ENCODE measurements at regions not wholly inside any gene's neighbourhood (a gene's known extent, or its start where the extent isn't known, plus 50 kb on each side); places are given as distances from the start of the nearest gene placed in this dataset.

DNA sequence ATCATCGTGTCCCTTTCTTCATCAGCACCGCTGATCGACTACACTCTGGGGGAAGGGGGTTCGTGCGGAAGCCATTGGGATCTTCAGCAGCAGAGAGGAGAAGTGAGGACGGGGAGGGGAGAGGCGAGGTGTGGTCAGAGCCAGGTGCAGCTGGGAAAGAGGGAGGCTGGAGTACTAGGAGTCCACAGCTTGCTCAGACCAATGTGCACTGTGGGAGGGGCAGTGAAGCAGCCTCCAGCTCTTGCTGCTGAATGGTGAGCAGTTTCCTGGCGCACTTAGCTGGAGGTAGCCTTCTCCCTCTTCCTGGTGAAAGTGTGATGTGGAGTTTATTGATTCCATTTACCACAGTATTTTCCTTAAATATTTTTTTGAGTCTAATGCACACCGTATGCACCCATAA lies 99.0 kb upstream of the NECTIN1 start:
- Histone ChIP-seq H4K20me1 (ENCODE audit: insufficient read depth, low read length, poor library complexity, severe bottlenecking) (no peaks in the 10 kb centered on the region), H3K9me3 (ENCODE audit: insufficient read depth, low read depth, low read length) (no peaks in the 10 kb centered on the region), H3F3A (ENCODE audit: low read depth) (no peaks in the 10 kb centered on the region), H3K4me3 (ENCODE audit: low read length, poor library complexity, severe bottlenecking) (no peak overlapping the region), H3K27me3 (ENCODE audit: insufficient read depth, low read length, poor library complexity, severe bottlenecking) (no peaks in the 10 kb centered on the region), H3K4me1 (ENCODE audit: insufficient read depth, low read length, poor library complexity, severe bottlenecking) (peaks cover 8% of the 10 kb centered on the region), H3K36me3 (ENCODE audit: insufficient read depth, low read length) (no peaks in the 10 kb centered on the region), H3K9ac (ENCODE audit: low read depth, low read length, poor library complexity, severe bottlenecking) (no peak overlapping the region), H2AFZ (ENCODE audit: low read length) (no peak overlapping the region), H3K79me2 (ENCODE audit: insufficient read depth, low read length) (no peaks in the 10 kb centered on the region), H3K9me2 (replicated peaks; ENCODE audit: low read depth, low read length) (no peaks in the 10 kb centered on the region), H3K4me2 (ENCODE audit: low read depth, low read length, poor library complexity, severe bottlenecking) (no peak overlapping the region)
- TF ChIP-seq, protein P1, sequence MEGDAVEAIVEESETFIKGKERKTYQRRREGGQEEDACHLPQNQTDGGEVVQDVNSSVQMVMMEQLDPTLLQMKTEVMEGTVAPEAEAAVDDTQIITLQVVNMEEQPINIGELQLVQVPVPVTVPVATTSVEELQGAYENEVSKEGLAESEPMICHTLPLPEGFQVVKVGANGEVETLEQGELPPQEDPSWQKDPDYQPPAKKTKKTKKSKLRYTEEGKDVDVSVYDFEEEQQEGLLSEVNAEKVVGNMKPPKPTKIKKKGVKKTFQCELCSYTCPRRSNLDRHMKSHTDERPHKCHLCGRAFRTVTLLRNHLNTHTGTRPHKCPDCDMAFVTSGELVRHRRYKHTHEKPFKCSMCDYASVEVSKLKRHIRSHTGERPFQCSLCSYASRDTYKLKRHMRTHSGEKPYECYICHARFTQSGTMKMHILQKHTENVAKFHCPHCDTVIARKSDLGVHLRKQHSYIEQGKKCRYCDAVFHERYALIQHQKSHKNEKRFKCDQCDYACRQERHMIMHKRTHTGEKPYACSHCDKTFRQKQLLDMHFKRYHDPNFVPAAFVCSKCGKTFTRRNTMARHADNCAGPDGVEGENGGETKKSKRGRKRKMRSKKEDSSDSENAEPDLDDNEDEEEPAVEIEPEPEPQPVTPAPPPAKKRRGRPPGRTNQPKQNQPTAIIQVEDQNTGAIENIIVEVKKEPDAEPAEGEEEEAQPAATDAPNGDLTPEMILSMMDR (conservative IDR thresholded peaks at IDR 0.05; ENCODE audit: low read length): no peak
- TF ChIP-seq EZH2phosphoT487 (IDR thresholded peaks at IDR 0.05; ENCODE audit: borderline replicate concordance): no peak

DNA sequence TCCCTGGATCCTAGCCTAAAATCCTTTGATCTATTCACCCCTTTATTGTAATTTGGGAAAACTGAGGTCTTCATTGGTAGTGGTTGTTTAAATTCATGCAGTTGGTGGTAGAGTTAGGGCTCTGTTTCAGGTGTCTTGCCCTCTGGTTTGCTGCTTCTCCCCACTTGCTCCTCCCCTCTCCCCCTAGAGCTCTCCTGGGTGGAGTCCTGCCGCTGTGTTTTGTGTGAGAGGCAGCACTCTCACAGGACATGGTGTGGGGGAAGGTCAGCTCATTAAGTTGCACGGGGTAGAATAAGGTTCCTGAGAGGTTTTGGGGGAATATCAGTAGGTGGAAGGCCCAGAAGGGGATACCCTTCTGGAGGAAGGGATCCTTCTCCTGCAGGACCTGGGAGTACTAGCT lies 98.1 kb upstream of the NECTIN1 start:
- Histone ChIP-seq H3F3A (ENCODE audit: low read depth) (no peaks in the 10 kb centered on the region), H4K20me1 (ENCODE audit: insufficient read depth, low read length, poor library complexity, severe bottlenecking) (no peaks in the 10 kb centered on the region), H2AFZ (ENCODE audit: low read length) (no peak overlapping the region), H3K9me3 (ENCODE audit: insufficient read depth, low read depth, low read length) (no peaks in the 10 kb centered on the region), H3K79me2 (ENCODE audit: insufficient read depth, low read length) (no peaks in the 10 kb centered on the region), H3K4me3 (ENCODE audit: low read length, poor library complexity, severe bottlenecking) (no peak overlapping the region), H3K4me1 (ENCODE audit: insufficient read depth, low read length, poor library complexity, severe bottlenecking) (peaks cover 4% of the 10 kb centered on the region), H3K9me2 (replicated peaks; ENCODE audit: low read depth, low read length) (no peaks in the 10 kb centered on the region), H3K9ac (ENCODE audit: low read depth, low read length, poor library complexity, severe bottlenecking) (no peak overlapping the region), H3K4me2 (ENCODE audit: low read depth, low read length, poor library complexity, severe bottlenecking) (no peak overlapping the region), H3K36me3 (ENCODE audit: insufficient read depth, low read length) (no peaks in the 10 kb centered on the region), H3K27me3 (ENCODE audit: insufficient read depth, low read length, poor library complexity, severe bottlenecking) (no peaks in the 10 kb centered on the region)
- no peak for TF ChIP-seq EZH2phosphoT487 (IDR thresholded peaks at IDR 0.05; ENCODE audit: borderline replicate concordance)
- TF ChIP-seq, protein P1 (conservative IDR thresholded peaks at IDR 0.05; ENCODE audit: low read length): no peak

DNA sequence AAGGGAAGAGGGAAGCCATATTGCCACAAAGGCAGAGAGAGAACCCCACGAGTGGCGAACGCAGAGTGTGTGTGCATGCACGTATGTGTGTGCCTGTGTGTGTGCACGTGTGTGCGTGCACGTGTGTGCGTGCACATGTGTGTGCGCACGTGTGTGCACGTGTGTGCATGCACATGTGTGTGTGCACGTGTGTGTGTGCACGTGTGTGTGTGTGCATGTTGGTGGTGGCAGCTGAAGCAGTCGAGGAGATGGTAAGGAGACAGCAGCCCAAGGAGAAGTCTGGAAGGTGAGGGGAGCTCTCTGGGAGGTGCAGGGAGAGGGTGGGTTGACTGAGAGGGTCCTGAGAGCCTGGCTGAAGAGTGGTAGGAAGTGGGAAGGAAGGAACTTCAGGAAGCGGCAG lies 94.1 kb upstream of the NECTIN1 start:
- Histone ChIP-seq H2AFZ (ENCODE audit: low read length) (no peak overlapping the region), H4K20me1 (ENCODE audit: insufficient read depth, low read length, poor library complexity, severe bottlenecking) (no peaks in the 10 kb centered on the region), H3K4me3 (ENCODE audit: low read length, poor library complexity, severe bottlenecking) (no peak overlapping the region), H3K27me3 (ENCODE audit: insufficient read depth, low read length, poor library complexity, severe bottlenecking) (no peaks in the 10 kb centered on the region), H3K4me1 (ENCODE audit: insufficient read depth, low read length, poor library complexity, severe bottlenecking) (no peaks in the 10 kb centered on the region), H3F3A (ENCODE audit: low read depth) (no peaks in the 10 kb centered on the region), H3K36me3 (ENCODE audit: insufficient read depth, low read length) (no peaks in the 10 kb centered on the region), H3K9ac (ENCODE audit: low read depth, low read length, poor library complexity, severe bottlenecking) (no peak overlapping the region), H3K9me2 (replicated peaks; ENCODE audit: low read depth, low read length) (no peaks in the 10 kb centered on the region), H3K4me2 (ENCODE audit: low read depth, low read length, poor library complexity, severe bottlenecking) (no peak overlapping the region), H3K9me3 (ENCODE audit: insufficient read depth, low read depth, low read length) (no peaks in the 10 kb centered on the region), H3K79me2 (ENCODE audit: insufficient read depth, low read length) (no peaks in the 10 kb centered on the region)
- TF ChIP-seq, protein P1 (conservative IDR thresholded peaks at IDR 0.05; ENCODE audit: low read length): no peak
- no peak for TF ChIP-seq EZH2phosphoT487 (IDR thresholded peaks at IDR 0.05; ENCODE audit: borderline replicate concordance)

Measured in Loucy (cell line).